ENCODE measurements at regions not wholly inside any gene's neighbourhood (a gene's known extent, or its start where the extent isn't known, plus 50 kb on each side); places are given as distances from the start of the nearest gene placed in this dataset.

DNA sequence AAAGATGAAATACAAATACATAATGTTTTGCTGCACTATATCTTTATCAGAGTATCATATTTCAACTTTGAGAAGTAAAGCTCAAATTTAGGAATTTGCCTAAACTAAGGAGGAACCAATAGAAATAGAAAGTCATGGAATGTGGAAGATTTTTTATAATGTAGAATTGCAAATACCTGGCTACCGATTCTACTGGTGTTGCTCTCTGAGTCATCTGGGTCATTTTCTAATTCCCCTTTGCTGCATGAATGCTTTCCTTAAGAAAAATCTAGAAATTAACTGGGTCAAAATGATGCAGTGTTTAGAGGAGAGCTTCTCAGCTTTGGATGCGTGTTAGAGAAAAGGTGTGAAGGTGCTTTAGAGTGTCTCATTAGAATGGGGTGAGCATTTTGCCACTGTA, 568.9 kb upstream of the ANKRD30A start:
- no peaks in the 10 kb centered on the region for H4K20me1 ChIP-seq (ENCODE audit: insufficient read depth, low read length)
- Mint-ChIP-seq H3K4me1 (ENCODE audit: low read depth, unreplicated experiment) (no peaks in the 10 kb centered on the region), H3K27ac (ENCODE audit: unreplicated experiment) (no peak overlapping the region), H3K27me3 (ENCODE audit: low read depth, unreplicated experiment) (no peaks in the 10 kb centered on the region), H3K9me3 (ENCODE audit: unreplicated experiment) (no peaks in the 10 kb centered on the region), H3K36me3 (ENCODE audit: low read depth, unreplicated experiment) (no peaks in the 10 kb centered on the region), H3K4me3 (ENCODE audit: unreplicated experiment) (no peak overlapping the region)
- no peaks in the 10 kb centered on the region for H3K79me2 ChIP-seq (ENCODE audit: insufficient read depth, low read length)
- H3K27me3 ChIP-seq (ENCODE audit: insufficient read depth, low read length): no peaks in the 10 kb centered on the region
- no peaks in the 10 kb centered on the region for H3K4me1 ChIP-seq (ENCODE audit: insufficient read depth, low read length)
- no peak for FAIRE-seq
- no peak overlapping the region for H3K4me3 ChIP-seq (ENCODE audit: insufficient read depth, low read depth, low read length)
- H2AFZ ChIP-seq (ENCODE audit: low read depth, low read length): no peak overlapping the region
- no peak overlapping the region for H3K4me2 ChIP-seq (ENCODE audit: low read length)
- H3K9ac ChIP-seq (ENCODE audit: low read length): no peak overlapping the region
- no peak for TF ChIP-seq EZH2 (IDR thresholded peaks at IDR 0.05; ENCODE audit: insufficient read depth, low read length)
- TF ChIP-seq, protein P1, sequence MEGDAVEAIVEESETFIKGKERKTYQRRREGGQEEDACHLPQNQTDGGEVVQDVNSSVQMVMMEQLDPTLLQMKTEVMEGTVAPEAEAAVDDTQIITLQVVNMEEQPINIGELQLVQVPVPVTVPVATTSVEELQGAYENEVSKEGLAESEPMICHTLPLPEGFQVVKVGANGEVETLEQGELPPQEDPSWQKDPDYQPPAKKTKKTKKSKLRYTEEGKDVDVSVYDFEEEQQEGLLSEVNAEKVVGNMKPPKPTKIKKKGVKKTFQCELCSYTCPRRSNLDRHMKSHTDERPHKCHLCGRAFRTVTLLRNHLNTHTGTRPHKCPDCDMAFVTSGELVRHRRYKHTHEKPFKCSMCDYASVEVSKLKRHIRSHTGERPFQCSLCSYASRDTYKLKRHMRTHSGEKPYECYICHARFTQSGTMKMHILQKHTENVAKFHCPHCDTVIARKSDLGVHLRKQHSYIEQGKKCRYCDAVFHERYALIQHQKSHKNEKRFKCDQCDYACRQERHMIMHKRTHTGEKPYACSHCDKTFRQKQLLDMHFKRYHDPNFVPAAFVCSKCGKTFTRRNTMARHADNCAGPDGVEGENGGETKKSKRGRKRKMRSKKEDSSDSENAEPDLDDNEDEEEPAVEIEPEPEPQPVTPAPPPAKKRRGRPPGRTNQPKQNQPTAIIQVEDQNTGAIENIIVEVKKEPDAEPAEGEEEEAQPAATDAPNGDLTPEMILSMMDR (IDR thresholded peaks at IDR 0.05; ENCODE audit: insufficient read depth, low read depth, low read length): no peak
- H3K36me3 ChIP-seq (ENCODE audit: insufficient read depth, low read length): no peaks in the 10 kb centered on the region
- DNase-seq (ENCODE audit: low read depth): peak; percentile 12
- no peak overlapping the region for H3K27ac ChIP-seq (ENCODE audit: low read depth, low read length)
- no peaks in the 10 kb centered on the region for H3K9me3 ChIP-seq (ENCODE audit: insufficient read depth, low read depth, low read length)

DNA sequence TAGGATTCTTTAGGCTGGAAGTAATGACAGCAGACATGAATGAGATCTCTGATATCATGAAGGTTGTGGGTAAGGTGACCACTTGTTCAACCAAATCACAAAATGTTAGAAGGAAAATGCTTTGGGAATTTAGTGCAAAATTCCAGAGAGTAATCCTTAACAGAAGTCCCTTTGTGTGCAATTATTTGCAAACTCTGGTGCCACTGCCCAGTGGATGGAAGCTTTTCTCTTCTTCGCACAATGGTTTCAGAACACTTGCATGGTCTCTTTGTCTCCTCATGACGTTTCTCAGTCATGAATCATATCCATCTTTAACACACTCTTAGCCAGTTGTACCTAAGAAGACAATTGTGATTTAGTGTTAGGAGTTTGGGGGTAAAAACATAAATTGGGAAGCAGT, 570.4 kb upstream of the ANKRD30A start:
- H3K79me2 ChIP-seq (ENCODE audit: insufficient read depth, low read length): no peaks in the 10 kb centered on the region
- no peaks in the 10 kb centered on the region for H3K36me3 ChIP-seq (ENCODE audit: insufficient read depth, low read length)
- H3K27me3 Mint-ChIP-seq (ENCODE audit: low read depth, unreplicated experiment): no peaks in the 10 kb centered on the region
- no peak overlapping the region for H3K4me3 Mint-ChIP-seq (ENCODE audit: unreplicated experiment)
- H3K27me3 ChIP-seq (ENCODE audit: insufficient read depth, low read length): no peaks in the 10 kb centered on the region
- no peak overlapping the region for H3K4me2 ChIP-seq (ENCODE audit: low read length)
- no peaks in the 10 kb centered on the region for H3K9me3 ChIP-seq (ENCODE audit: insufficient read depth, low read depth, low read length)
- FAIRE-seq (no peak), DNase-seq (ENCODE audit: low read depth) (no peak)
- H3K4me1 Mint-ChIP-seq (ENCODE audit: low read depth, unreplicated experiment): no peaks in the 10 kb centered on the region
- no peak overlapping the region for H3K4me3 ChIP-seq (ENCODE audit: insufficient read depth, low read depth, low read length)
- TF ChIP-seq, protein P1 (IDR thresholded peaks at IDR 0.05; ENCODE audit: insufficient read depth, low read depth, low read length): no peak
- TF ChIP-seq EZH2 (IDR thresholded peaks at IDR 0.05; ENCODE audit: insufficient read depth, low read length): no peak
- H3K9ac ChIP-seq (ENCODE audit: low read length): no peak overlapping the region
- no peak overlapping the region for H3K27ac Mint-ChIP-seq (ENCODE audit: unreplicated experiment)
- no peaks in the 10 kb centered on the region for H3K36me3 Mint-ChIP-seq (ENCODE audit: low read depth, unreplicated experiment)
- no peaks in the 10 kb centered on the region for H3K4me1 ChIP-seq (ENCODE audit: insufficient read depth, low read length)
- H3K9me3 Mint-ChIP-seq (ENCODE audit: unreplicated experiment): no peaks in the 10 kb centered on the region
- no peak overlapping the region for H3K27ac ChIP-seq (ENCODE audit: low read depth, low read length)
- H4K20me1 ChIP-seq (ENCODE audit: insufficient read depth, low read length): no peaks in the 10 kb centered on the region
- no peak overlapping the region for H2AFZ ChIP-seq (ENCODE audit: low read depth, low read length)

DNA sequence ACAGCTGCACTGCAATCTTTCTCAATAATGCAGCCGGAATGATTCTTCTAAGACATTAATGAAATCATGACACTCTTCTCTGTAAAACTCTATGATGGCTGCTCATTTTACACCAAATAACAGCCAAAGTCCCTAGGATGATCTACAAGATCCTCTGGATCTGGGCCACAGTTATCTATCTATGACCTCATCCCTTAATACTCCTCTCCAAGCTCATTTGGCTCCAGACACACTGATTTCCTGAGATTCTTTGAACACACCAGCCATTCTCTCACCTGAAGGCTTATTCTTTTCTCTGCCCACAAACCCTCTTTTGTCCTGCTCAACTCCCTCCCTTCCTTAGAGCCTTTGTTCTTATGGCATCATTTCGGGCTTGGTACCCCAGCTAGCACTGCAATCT, 577.4 kb upstream of the ANKRD30A start:
- Histone ChIP-seq H3K4me3 (ENCODE audit: insufficient read depth, low read depth, low read length) (no peak overlapping the region), H3K9ac (ENCODE audit: low read length) (no peak overlapping the region), H2AFZ (ENCODE audit: low read depth, low read length) (no peak overlapping the region), H3K9me3 (ENCODE audit: insufficient read depth, low read depth, low read length) (no peaks in the 10 kb centered on the region), H3K27me3 (ENCODE audit: insufficient read depth, low read length) (no peaks in the 10 kb centered on the region), H4K20me1 (ENCODE audit: insufficient read depth, low read length) (no peaks in the 10 kb centered on the region), H3K4me1 (ENCODE audit: insufficient read depth, low read length) (no peaks in the 10 kb centered on the region), H3K36me3 (ENCODE audit: insufficient read depth, low read length) (no peaks in the 10 kb centered on the region), H3K4me2 (ENCODE audit: low read length) (no peak overlapping the region), H3K27ac (ENCODE audit: low read depth, low read length) (no peak overlapping the region), H3K79me2 (ENCODE audit: insufficient read depth, low read length) (no peaks in the 10 kb centered on the region)
- DNase-seq (ENCODE audit: low read depth): no peak
- TF ChIP-seq, protein P1 (IDR thresholded peaks at IDR 0.05; ENCODE audit: insufficient read depth, low read depth, low read length): no peak
- TF ChIP-seq EZH2 (IDR thresholded peaks at IDR 0.05; ENCODE audit: insufficient read depth, low read length): no peak
- Mint-ChIP-seq H3K36me3 (ENCODE audit: low read depth, unreplicated experiment) (no peaks in the 10 kb centered on the region), H3K27ac (ENCODE audit: unreplicated experiment) (no peak overlapping the region), H3K9me3 (ENCODE audit: unreplicated experiment) (no peaks in the 10 kb centered on the region), H3K4me3 (ENCODE audit: unreplicated experiment) (no peak overlapping the region), H3K4me1 (ENCODE audit: low read depth, unreplicated experiment) (no peaks in the 10 kb centered on the region), H3K27me3 (ENCODE audit: low read depth, unreplicated experiment) (no peaks in the 10 kb centered on the region)
- no peak for FAIRE-seq

All from astrocyte (in vitro differentiated cells and primary cell).